PC-9 (cell line): ENCODE measurements at regions not wholly inside any gene's neighbourhood (a gene's known extent, or its start where the extent isn't known, plus 50 kb on each side); places are given as distances from the start of the nearest gene placed in this dataset.

Experiments used
- EZH2 ChIP-seq: fragments of 200-600 bp; sonication (generic); IDR thresholded peaks from 2 replicates; pipeline ENCODE4 v1.8.0; 2017; ENCODE audit warnings: antibody characterized with exemption, low read depth
- TF ChIP-seq, protein P1 (sequence below): fragments of 200-600 bp; sonication (generic); conservative IDR thresholded peaks from 2 replicates; pipeline ENCODE4 v1.6.1; 2017; ENCODE audit warnings: mixed run types, antibody characterized with exemption, mild to moderate bottlenecking, moderate library complexity

DNA sequence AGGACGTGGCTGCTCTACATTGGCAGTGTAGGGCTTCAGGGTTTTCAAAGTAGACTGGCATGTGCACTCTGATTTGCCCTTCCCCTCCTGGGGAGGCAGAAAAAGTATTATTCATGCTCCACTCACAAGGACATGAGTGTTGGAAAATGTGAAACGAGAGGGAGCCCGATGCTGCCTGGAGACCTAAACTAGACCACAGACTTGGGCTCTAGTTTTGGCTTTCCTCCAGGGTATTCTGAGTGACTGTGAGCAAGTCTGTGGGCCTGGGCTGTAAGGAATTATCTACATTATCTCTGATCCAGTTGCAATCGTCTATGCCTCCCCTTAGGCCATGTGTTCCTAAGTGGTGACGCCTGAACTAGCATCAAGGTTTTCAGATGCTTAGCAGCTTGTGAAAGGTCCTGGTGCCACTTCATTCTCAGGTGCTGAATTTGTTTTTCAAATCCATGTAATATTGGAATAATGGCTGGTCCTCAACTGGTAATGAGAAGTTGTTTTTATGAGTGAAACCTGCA is 55.0 kb downstream of the MRPL57 start:
- TF ChIP-seq EZH2: no peak
- TF ChIP-seq, protein P1, sequence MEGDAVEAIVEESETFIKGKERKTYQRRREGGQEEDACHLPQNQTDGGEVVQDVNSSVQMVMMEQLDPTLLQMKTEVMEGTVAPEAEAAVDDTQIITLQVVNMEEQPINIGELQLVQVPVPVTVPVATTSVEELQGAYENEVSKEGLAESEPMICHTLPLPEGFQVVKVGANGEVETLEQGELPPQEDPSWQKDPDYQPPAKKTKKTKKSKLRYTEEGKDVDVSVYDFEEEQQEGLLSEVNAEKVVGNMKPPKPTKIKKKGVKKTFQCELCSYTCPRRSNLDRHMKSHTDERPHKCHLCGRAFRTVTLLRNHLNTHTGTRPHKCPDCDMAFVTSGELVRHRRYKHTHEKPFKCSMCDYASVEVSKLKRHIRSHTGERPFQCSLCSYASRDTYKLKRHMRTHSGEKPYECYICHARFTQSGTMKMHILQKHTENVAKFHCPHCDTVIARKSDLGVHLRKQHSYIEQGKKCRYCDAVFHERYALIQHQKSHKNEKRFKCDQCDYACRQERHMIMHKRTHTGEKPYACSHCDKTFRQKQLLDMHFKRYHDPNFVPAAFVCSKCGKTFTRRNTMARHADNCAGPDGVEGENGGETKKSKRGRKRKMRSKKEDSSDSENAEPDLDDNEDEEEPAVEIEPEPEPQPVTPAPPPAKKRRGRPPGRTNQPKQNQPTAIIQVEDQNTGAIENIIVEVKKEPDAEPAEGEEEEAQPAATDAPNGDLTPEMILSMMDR: no peak
